Neural cell (in vitro differentiated cells): ENCODE measurements at regions not wholly inside any gene's neighbourhood (a gene's known extent, or its start where the extent isn't known, plus 50 kb on each side); places are given as distances from the start of the nearest gene placed in this dataset.

Source experiments
- CTCF ChIP-seq: fragments of 450-650 bp; IDR thresholded peaks from 2 replicates; pipeline ENCODE4 v1.5.1; 2014; ENCODE audit warnings: antibody characterized with exemption, mild to moderate bottlenecking, moderate library complexity; ENCODE audit not compliant: poor library complexity, severe bottlenecking
- REST ChIP-seq: IDR thresholded peaks from 2 replicates; pipeline ENCODE4 v1.6.1; 2012; ENCODE audit warnings: borderline replicate concordance

GRCh38 chr5:155954701-155955445 is 372.1 kb upstream of the SGCD start:
- TF ChIP-seq CTCF (no peak), REST (no peak)
